Hepatic stellate cell (primary cell): ENCODE measurements at regions not wholly inside any gene's neighbourhood (a gene's known extent, or its start where the extent isn't known, plus 50 kb on each side); places are given as distances from the start of the nearest gene placed in this dataset.

Experiments used
- DNase-seq: peaks from one replicate; pipeline ENCODE4 v3.0.0; 2011; ENCODE audit warnings: low spot score

DNA sequence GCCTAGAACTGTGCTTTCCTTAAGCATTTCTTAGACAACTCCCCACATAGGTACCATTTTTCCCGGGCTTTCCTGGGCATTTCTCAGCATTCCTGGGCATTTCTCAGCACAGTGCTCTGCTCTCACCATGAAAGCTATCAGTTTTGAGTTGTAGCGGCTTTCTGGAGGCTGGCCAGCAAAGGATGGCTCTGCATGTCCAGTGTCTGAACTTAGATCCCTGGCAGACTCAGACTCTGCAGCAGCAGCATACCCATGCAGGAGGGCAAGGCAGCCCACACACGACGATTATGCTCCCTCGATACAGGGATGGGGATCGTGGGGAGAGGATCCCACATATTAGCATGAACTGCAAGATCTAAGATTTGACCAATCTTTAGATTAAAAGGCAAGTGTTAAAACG lies 248.9 kb upstream of the MKI67 start:
- DNase-seq = no peak

DNA sequence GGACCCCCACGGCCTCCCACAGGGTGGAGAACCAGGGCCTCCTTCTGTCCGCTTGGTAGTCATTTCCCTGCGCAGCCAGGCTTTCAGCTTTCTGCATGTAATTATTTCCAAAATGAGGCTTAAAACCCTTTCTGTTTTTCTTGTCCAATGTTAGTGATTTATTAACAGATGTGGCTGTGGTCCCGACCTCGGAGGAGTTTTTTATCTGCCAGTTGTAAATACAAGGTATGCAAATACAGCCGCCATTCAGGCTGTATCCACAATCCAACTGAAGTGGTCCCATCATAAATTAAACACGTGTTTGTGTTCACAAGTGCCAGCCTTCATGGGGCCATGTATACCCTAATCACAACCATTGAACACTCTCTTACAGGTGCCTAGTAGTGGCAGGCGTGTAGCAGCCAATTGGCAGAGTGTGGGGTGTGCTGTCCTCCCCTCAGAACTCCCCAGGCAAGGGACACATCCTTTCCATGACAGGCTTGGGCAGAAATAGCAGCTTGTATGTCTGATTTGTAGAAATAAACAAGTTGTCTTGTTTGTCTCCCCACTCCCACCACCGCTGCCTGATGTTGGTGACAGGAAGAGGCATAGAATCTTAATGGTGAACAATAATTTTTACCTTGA lies 251.3 kb upstream of the MKI67 start:
- DNase-seq = no peak

DNA sequence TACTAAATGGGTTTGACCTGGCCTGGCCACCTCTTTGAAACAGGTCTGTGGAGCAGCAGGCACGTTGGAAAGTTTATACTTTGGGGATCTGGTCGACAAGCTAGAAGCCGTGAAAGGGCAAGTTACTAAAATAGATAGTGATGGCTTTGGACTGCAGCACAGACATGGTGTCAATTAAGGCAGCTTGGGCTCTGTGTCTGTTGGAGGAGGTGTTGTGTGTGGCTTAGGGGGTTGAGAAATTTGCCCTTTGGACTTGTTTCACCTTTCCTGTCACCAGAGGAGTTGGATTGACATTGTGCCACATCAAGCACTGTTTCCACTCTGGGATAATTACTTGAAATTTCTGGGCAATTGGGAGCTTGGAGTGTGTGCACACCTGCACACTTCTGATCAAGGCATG lies 251.8 kb upstream of the MKI67 start:
- DNase-seq = no peak

DNA sequence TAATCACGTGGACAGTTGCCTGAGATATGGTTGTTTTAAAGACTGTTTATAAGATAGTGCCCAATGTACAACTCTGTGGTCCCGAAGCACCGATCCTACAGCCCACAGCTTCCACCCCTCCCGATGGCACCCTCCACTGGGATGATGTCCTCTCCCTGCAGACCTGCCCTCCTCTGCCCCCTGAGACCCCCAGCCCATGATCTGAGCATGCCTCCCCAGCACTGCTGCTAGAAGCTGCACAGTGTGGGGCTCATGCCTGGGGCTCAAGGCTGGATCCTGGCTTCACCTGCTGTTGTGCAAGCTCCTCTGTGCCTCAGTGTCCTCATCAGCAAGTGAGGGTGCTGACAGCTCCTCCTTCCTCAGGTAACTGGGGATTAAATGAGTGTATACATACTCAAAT lies 254.7 kb upstream of the MKI67 start:
- DNase-seq = no peak

DNA sequence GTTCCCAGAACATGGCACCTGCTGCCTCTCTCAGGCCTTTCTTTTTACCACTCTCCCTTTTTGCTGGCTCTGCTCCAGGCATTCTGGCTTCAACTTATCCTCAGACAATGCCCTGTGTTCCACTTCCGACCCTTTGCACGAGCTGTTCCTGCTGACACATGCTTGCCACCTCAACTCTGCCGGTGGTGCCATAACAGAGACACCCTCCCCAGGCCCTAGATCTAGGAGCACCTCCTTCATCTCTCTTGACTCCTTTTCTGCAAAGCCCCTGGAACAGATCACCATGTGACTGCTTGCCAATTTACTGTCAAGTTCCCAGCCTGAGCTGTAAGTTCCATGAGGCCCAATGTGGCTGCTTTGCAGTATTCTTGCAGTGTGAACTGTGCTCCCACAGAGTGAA lies 256.0 kb upstream of the MKI67 start:
- no peak for DNase-seq

DNA sequence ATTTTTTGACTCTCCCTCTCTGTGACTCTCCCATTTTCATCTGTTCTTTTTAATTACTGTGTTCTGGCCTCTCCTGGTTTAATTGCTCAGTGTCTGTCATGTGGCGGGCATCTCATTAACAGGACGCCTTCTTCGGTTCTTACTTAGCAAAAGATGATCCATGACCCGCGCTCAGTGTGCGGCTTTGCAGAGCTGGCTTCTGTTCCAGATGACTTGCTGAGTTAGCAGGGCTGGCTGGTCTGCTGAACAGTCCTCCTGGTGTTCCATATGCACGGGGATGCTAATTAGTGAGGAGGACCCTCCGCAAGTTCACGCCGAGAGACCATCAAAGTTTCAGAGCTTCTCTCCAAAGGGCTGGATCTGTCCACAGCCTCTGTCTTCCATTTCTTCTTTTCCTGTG lies 258.6 kb upstream of the MKI67 start:
- no peak for DNase-seq

DNA sequence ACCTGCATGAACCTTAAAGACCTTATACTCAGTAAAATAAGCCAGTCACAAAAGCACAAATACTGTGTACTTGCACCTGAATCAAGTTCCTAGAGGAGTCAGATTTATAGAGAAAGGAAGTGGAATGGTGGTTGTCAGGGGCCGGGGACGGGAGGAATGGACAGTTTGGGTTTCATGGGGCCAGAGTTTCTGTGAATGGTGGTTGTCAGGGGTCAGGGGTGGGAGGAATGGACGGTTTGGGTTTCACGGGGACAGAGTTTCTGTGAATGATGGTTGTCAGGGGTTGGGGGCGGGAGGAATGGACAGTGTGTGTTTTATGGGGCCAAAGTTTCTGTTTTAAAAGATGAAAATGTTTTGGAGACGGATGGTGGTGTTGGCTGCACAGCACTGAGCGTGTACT lies 260.0 kb upstream of the MKI67 start:
- no peak for DNase-seq

DNA sequence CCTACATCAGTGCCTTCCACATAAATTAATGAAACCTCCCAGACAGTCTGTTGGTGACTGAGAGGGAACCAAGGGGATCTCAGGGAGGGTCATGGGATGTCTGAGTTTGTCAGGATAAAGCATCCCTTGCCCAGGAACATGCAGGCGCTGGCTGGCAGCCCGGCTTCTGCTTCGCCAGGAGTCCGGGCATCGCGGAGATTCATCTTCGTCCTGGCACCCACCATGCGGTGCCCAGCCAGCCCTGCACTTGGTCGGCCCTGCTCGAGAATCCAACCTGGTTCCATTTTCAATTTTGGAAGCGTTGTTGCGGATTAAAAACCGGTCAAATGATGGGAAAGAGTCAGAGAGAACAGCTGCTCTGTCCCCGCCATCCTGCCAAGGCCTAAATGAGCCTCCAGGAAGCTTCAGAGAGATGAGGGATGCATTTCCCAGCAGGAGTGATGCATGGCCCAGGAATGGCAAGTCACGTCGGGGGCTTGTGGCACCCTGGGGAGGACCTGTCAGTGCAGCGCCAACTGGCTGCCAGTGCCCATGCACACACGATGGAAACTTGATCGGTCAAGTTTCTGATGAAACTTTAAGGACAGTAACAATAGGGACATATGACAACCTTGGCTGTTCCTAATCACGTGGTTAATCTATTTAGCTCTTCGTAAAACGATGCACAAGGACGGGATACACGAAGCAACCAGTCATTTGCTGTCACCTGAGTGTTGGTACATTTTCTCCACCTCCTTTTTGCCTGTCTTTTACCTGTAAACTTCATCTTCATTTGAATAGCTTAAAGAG lies 260.8 kb upstream of the MKI67 start:
- no peak for DNase-seq

DNA sequence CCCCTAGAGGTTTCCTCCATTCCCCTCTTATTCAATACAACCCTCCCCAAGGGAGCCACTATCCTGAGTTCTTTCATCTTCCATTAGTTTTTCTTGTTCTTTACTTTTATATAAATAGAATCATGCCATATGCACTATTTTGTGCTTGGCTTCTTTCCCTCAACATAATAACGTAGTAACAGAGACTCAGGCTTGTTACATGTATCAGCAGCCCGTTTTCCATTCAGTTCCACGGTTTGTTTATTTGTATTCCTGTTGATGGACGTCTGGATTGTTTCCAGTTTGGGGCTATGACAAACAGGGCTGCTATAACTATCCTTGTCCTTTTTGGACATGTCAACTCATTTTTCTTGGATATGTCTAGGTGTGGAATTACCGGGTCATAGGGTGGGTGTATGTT lies 264.4 kb upstream of the MKI67 start:
- no peak for DNase-seq

DNA sequence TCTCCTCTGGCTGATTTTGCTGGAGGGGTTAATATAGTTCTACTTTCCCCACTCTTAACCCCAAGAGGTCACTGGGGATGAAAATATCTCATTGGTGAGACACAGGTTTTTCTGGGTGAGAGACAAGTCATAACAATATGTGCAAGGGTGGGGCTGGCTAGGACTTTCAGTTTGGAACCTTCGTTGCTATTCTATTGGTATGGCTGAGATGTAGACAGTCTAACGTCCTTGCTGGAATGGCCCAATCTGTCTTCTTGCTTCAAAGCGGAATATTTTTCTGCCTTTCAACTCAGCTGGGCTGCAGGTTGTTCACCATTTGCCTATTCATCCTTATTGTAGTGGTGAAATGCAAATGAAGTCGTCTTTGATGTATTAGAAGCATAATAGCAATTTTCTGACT lies 267.3 kb upstream of the MKI67 start:
- DNase-seq = no peak

DNA sequence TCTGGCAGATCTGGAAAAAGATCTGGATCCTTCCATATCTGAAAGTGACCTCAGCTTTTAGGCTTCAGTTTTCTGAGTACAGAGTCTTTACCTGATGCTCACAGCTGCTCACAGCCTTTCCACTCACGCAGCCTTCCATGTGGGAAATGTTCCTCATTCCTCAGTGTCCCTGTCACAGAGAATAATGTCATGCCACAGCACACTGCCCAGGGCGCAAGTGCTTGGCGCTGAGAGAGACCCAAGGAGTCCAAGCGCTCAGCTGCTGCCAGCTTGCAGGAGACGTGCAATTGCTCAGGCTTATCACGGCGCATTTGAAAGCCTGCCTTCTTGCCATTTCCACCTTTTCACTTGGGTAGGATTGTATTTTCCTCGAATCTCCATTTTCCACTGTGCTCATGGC lies 271.9 kb upstream of the MKI67 start:
- no peak for DNase-seq

DNA sequence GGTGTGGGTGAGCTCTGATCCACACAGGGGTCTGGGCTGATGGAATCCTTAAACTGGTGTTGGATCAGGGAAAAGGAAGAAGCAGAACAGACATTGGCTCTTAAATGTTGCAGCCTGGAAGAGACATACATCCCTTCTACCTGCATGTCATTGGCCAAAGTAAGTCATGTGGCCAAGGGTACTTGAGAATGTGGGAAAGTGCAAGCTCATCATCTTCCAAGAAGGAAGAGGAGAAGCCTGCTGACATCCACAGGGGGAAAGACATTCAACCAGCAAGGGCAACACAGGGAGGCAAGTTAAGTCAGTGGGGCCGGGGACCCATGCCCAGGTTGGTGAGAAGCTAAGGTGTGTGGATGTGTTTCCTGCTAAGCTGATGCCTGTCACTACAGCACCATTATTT lies 272.8 kb upstream of the MKI67 start:
- no peak for DNase-seq

DNA sequence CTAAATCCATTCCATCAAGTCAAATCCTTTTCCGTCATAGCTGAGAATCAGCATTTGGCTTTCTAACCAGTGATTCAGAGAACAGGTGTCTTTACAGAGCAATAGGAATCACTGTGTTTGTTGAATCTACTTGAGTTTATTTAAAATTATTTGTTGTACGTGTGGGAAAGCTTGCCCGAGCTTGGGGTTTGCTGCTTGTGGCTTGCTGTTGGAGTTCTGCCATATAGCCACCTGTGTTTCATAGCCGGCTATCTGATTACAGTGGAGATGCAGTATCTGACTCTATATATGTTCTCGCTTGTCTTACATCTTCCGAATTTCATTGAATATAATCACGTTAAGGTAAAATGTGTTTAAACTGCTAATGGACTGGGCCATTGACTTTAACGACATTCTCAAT lies 274.3 kb upstream of the MKI67 start:
- no peak for DNase-seq

DNA sequence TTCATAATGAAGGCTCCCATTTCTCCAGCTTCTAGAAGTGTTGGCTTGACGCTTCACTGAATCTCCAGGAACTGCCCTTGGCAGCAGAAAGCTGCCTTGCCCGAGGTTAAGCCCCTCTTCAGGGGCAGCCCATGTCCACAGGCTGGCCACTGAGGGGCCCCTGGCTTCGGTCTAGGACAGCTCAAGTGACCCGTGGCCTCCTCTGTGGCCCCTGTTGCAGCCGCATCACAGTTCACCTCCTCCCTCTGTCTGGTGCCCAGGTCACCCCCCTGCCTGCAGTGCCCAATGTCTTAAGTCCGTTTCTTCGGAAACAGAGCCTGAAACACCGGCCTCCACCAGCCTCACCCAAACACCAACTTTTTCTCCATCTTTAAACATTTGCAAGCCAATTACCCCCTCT lies 279.2 kb upstream of the MKI67 start:
- no peak for DNase-seq

DNA sequence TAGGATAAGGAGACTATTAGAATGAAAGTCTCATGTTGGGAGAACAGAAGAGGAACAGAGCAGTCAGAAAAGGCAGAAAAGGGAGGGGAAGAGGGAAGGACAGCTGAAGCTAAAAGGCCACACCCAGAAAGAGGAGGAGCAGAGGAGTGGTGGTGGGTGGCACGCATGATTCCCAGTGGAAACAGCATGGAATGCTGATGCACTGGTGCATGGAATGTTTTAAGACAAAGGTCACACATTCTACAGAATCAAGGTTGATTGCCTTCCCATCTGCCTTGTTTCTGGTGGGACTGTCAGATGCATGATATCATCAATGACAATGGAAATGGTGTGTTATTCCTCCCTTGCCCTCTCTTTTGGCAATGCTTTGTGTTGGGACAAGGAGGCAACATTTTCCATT lies 285.4 kb upstream of the MKI67 start:
- DNase-seq = no peak

DNA sequence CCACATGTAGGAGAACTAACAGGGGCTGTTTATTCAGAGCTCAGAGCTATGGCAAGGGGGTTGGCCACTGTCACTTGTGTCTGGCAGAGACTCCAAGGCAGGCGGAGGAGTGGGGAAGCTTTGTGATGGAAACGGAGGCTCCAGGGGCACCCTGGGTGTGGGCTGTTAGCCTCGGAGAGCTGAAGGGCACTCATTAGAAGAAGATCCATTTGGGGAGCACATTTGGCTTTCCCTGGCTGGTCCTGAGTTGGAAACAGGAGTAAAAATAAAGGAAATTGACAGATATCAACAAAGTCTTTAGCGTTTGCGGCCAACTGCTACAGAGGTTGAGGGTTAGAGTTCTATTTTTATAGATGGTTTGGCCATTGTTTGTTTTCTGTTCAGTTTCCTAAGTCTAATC lies 288.3 kb upstream of the MKI67 start:
- no peak for DNase-seq

DNA sequence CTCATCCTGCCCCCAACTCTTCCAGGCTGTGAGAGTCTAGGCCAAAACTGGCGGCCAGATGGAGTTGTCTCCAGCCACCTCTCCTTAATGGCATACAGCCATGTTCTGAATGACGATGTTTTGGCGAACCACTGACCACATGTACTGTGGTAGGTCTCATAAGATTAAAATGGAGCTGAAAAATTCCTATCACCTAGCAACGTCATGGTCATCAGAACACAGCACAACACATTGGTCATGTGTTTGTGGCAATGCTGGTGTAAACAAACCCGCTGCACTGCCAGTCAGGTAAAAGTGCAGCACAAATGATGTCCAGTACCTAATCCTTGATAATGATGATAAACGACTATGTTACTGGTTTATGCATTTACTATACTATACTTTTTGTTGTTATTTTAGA lies 290.0 kb upstream of the MKI67 start:
- DNase-seq = no peak

DNA sequence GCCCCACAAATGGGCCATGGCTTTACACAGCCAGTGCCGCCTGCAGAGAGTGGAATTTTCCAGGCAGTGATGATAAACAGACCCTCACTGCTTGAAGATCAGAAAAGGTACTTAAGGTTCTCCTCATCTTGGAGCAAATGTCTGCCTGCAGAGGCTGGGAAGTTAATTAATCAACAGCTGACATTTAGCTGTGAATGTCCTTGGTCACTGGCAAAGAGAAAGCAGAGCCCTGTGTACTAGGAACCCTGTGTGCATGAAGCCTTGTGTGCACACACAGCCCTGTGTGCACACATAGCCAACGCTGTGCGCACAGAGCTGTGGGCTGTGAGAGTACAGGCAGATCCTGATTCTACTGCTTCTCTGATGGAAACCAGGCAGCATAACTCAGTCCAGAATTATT lies 291.6 kb upstream of the MKI67 start:
- no peak for DNase-seq

DNA sequence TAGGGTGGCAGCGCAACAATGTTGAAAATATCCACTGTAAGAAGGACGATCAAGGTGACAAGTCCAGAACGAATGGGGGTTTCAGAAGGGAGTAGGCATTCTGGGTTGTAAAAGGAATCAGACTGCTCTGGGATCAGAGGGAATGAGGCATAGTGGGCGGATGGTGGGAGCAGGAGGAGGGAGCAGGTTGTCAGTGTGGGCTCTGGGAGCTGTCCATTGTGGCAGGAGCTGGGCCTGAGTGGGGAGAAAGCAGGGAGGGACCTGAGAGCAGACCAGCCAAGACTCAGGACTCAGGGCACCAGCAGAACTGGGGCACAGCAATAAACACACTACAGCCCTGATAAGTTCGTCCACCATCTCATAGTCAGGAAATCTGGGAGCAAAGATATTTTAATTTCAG lies 292.6 kb upstream of the MKI67 start:
- no peak for DNase-seq

DNA sequence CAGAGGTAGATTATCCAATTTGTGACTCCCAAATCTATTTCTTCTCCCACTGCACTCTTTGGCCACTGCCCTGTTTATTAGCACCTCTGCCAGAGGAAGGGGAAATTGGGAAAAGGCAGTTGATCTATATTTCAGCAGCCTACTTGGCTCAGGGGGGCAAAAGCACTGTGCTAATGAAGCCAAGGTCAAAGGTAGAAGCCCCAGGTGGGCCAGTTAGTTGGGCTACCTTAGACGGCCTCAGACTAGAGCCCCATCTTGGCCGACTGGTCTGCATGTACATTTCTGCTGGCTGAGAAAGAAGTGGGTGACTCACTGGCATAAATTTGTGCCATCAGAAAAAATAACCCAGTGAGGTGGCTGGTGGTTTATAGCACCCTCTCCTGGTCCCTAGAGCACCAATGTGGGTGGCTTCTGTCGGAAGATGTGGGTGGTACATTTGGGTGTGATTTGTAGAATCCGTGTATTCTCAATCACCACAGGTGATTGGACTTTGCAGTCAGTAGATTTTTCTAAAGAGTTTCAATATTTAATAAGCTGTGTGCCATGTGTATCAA lies 293.3 kb upstream of the MKI67 start:
- DNase-seq = no peak

DNA sequence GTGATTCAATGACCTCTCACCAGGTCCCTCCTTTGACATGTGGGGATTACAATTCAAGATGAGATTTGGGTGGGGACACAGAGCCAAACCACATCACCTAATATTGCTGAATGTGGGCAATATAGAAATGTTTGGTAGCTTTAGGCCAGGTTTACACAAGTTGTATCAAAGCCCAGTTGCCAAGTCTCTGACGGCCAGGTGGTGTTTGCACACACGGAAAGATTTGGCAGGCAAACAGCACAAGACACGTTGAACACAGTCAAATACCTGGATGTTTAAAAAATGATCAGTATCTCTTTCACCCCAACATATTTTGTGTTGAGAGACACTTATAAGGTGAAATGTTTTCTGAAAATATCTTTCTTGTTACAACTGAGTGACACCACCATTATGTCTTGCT lies 294.4 kb upstream of the MKI67 start:
- DNase-seq = no peak

DNA sequence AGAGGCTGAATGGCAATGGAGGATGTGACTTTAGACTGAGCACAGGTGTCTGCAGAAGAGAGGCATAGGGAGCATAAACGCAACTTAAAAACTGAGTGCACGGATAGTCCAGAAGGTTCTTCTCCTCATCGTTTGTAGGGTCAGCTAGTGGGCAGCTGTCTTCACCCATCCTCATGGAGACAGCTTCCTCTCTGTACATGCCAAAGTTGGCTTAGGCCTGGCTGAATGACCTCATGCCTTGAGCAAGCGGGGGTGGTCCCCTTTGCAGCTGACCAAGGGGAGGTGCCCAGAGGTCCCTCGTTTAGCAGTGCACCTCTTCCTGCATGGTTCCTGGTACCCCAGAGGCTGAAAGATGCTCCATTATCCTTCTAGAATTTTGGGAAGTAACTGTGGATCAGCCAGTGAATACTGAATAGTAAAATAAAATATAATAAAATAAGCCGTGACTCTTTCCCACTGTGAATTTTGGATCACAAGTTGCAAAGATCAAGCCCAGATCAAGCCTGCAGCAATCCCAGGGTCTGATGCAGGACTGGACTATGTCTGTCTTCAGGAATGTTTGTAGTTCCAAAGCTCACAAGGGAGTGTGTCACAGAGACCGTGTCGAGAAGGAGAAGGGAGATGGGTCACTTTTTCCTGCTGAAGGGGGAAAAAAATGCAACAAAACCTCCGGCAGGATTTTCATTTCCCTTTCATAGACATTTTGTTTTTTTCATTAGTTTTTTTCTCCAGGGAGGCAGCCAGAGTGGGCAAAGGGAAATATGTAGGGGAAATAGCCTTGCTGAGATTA lies 295.3 kb upstream of the MKI67 start:
- DNase-seq = no peak

DNA sequence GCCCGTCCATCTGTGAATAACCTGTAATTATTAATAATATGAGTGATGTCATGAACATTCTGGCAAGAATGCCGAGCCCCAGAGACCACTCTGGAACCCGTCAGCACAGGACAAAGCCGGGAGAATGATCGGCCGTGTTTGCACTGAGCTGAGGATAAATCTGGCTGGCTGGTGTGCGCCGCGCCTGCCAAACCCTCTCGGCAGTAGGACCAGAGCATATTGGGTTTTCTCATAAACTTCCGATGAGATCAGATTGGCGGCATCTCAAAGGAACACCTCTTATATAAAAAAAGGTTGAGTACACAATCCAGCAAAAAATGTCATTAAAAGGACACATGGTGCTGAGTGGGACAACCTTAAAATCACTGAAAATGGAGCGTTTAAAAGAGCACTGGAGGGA lies 296.0 kb upstream of the MKI67 start:
- no peak for DNase-seq
